ENCODE measurements at regions not wholly inside any gene's neighbourhood (a gene's known extent, or its start where the extent isn't known, plus 50 kb on each side); places are given as distances from the start of the nearest gene placed in this dataset.

DNA sequence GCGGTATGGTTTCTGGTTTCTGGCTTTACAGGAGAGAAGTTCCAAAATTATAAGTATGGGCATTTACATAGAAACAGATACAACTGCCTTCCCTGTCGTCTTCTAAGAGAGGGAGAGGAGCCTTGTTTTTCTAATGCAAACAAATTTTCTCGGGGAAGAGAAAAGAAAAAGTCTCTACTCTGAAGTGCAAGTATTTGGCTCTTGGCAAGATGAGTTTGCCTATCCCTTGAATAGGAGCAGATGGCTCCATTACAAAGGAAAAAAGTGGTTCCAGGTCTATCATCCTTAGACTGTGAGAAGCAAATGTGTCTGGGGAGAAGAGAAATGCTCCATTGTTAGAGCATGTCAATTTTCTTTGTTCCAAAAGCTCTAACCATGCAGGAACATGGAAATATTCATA, 455.6 kb downstream of the BUD13 start:
- DNase-seq = no peak
- H3K4me3 ChIP-seq = no peak overlapping the region
- TF ChIP-seq POLR2A (IDR thresholded peaks at IDR 0.05) = no peak
- TF ChIP-seq, protein P1, sequence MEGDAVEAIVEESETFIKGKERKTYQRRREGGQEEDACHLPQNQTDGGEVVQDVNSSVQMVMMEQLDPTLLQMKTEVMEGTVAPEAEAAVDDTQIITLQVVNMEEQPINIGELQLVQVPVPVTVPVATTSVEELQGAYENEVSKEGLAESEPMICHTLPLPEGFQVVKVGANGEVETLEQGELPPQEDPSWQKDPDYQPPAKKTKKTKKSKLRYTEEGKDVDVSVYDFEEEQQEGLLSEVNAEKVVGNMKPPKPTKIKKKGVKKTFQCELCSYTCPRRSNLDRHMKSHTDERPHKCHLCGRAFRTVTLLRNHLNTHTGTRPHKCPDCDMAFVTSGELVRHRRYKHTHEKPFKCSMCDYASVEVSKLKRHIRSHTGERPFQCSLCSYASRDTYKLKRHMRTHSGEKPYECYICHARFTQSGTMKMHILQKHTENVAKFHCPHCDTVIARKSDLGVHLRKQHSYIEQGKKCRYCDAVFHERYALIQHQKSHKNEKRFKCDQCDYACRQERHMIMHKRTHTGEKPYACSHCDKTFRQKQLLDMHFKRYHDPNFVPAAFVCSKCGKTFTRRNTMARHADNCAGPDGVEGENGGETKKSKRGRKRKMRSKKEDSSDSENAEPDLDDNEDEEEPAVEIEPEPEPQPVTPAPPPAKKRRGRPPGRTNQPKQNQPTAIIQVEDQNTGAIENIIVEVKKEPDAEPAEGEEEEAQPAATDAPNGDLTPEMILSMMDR (IDR thresholded peaks at IDR 0.05) = no peak
- ATAC-seq = no peak
- H3K9me3 ChIP-seq = no peaks in the 10 kb centered on the region
- H3K27me3 ChIP-seq = no peaks in the 10 kb centered on the region
- intact Hi-C loops (cut with DNase I) = no loop called here
- no peak overlapping the region for H3K27ac ChIP-seq
- peaks cover 11% of the 10 kb centered on the region for H3K4me1 ChIP-seq
- WGBS, 2 donors = 59 to 74% methylated on average over 3 of the region's 3 CpGs
- no peaks in the 10 kb centered on the region for H3K36me3 ChIP-seq (replicated peaks in 1 of 2; ENCODE audit: insufficient read depth in 1 of 2, low read depth in 2 of 2)

DNA sequence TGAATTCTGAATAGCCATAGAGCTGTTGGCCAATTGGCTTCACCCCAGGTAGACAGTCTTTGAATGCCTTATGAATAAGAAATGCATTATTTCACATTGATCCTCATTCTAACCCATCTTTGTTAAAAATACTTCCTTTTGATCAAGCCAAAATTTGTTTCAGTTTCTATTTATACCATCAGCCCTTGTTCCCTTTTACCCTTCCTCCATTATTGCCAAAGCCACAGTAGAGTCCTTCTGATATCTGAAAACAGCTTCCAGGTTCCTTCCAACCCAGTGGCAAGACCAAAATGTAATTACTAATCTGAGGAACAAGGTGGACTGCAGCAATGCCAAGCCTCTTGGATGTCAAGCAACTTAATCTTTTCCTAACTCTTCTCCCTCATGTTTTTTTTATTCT, 458.8 kb downstream of the BUD13 start:
- Histone ChIP-seq H3K4me1 (peaks cover 11% of the 10 kb centered on the region), H3K27me3 (no peaks in the 10 kb centered on the region), H3K4me3 (no peak overlapping the region), H3K9me3 (no peaks in the 10 kb centered on the region), H3K36me3 (replicated peaks in 1 of 2; ENCODE audit: insufficient read depth in 1 of 2, low read depth in 2 of 2) (no peaks in the 10 kb centered on the region), H3K27ac (no peak overlapping the region)
- ATAC-seq (no peak), DNase-seq (no peak)
- TF ChIP-seq POLR2A (IDR thresholded peaks at IDR 0.05) = no peak
- intact Hi-C loops (cut with DNase I) = no loop called here

DNA sequence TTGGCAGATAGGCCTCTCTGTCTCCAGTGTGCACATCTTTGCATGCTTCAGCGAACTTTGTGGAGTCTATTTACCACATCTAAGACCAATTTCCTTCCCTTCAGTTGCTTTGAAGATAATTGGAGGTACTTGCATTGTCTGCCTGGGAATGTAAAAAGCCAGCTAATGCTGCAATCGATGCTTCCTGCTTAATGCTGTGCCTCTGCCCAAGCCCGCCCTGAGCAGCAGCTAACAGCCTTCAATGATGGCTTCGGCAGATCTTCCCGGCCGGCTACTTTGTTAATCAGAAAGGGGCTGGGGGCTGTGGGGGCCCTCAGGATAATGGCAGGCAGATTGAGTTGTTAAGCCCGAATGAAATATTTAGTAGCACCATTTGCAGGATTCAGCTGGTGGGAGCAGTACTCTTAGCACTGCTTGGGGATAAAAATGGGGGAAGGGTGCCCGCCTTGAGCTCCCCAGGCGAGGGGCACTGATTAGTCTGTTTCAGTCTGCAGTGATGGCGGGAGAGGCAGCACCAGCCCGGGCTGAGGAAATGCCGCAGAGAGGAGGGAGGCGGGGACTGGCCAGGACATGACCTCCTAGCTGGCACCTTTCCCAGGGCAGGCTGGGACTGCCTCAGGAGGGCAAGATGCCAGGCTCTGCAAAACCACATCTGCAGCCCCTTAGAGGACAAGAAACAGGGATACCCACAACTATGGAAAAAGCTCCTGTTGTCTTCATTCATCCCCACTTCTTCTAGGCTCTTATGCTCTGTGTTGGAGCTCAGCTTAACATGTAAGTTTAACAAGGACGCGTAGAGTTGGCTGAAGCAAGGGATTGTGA, 460.0 kb downstream of the BUD13 start:
- H3K9me3 ChIP-seq = no peaks in the 10 kb centered on the region
- ATAC-seq (peak; percentile 78), DNase-seq (peak; percentile 77 to 92 (median 88))
- TF ChIP-seq POLR2A (IDR thresholded peaks at IDR 0.05) = no peak
- TF ChIP-seq, protein P1 (IDR thresholded peaks at IDR 0.05) = no peak
- H3K4me1 ChIP-seq = peaks cover 11% of the 10 kb centered on the region
- 22 to 24% methylated on average over 15 of the region's 15 CpGs for WGBS, 2 donors
- no peak overlapping the region for H3K4me3 ChIP-seq
- H3K36me3 ChIP-seq (replicated peaks in 1 of 2; ENCODE audit: insufficient read depth in 1 of 2, low read depth in 2 of 2) = no peaks in the 10 kb centered on the region
- intact Hi-C loops (cut with DNase I) = no loop called here
- no peaks in the 10 kb centered on the region for H3K27me3 ChIP-seq
- H3K27ac ChIP-seq = no peak overlapping the region

DNA sequence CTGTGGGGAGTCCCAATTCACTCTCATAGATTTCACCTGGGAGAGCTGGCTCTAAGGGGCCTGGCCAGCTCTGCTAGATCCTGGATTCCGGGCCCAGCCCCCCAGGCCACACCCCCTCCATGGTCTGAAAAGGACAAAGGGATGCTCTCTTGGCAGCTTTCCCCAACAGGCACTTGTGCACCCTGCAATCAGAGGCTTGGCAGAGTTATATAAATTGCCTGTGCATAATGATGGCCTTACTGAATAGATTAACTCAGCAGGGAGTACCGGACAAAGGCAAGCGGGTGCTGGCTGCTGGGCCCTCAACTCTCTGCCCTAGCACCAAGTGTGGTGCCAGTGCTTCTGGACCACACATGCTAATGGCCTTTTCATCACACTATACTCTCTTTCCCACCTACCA, 461.6 kb downstream of the BUD13 start:
- Histone ChIP-seq H3K36me3 (replicated peaks in 1 of 2; ENCODE audit: insufficient read depth in 1 of 2, low read depth in 2 of 2) (no peaks in the 10 kb centered on the region), H3K4me1 (peaks cover 11% of the 10 kb centered on the region), H3K4me3 (no peak overlapping the region), H3K27ac (no peak overlapping the region), H3K9me3 (no peaks in the 10 kb centered on the region), H3K27me3 (no peaks in the 10 kb centered on the region)
- DNase-seq = no peak
- 71 to 85% methylated on average over 3 of the region's 3 CpGs for WGBS, 2 donors
- TF ChIP-seq, protein P1 (IDR thresholded peaks at IDR 0.05) = no peak
- no peak for TF ChIP-seq POLR2A (IDR thresholded peaks at IDR 0.05)
- ATAC-seq = no peak
- intact Hi-C loops (cut with DNase I) = no loop called here

DNA sequence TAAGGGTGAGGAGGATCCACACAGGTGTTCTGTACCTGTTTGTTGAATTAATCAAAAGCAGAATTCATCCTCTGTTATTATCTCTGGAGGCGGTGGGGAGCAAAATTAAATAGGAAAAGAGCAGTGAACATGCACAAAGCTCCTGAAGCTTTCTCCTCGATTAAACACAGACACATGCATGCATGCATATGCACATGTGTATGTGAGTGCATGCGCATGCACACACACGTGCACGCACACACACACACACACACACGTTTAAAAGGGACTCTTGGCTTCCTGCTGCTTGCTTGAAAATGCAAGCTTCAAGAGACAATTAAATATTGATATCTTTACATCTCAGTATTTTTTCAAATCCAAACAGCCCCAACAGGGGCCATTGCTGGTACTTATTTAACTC, 462.1 kb downstream of the BUD13 start:
- TF ChIP-seq, protein P1 (IDR thresholded peaks at IDR 0.05) = no peak
- TF ChIP-seq POLR2A (IDR thresholded peaks at IDR 0.05) = no peak
- H3K9me3 ChIP-seq = no peaks in the 10 kb centered on the region
- H3K4me3 ChIP-seq = no peak overlapping the region
- DNase-seq (no peak), ATAC-seq (no peak)
- H3K27ac ChIP-seq = no peak overlapping the region
- no peaks in the 10 kb centered on the region for H3K27me3 ChIP-seq
- 64 to 70% methylated on average over 6 of the region's 6 CpGs for WGBS, 2 donors
- intact Hi-C loops (cut with DNase I) = no loop called here
- peaks cover 11% of the 10 kb centered on the region for H3K4me1 ChIP-seq
- H3K36me3 ChIP-seq (replicated peaks in 1 of 2; ENCODE audit: insufficient read depth in 1 of 2, low read depth in 2 of 2) = no peaks in the 10 kb centered on the region
